OCI-LY7 (cell line): ENCODE measurements at regions not wholly inside any gene's neighbourhood (a gene's known extent, or its start where the extent isn't known, plus 50 kb on each side); places are given as distances from the start of the nearest gene placed in this dataset.

Experiments
- EZH2phosphoT487 ChIP-seq: fragments of 200-600 bp; sonication (generic); IDR thresholded peaks from 2 replicates; pipeline ENCODE4 v1.6.1; 2018; ENCODE audit warnings: low read depth, borderline replicate concordance, mild to moderate bottlenecking, mixed run types, antibody characterized with exemption, low read length, moderate library complexity, mixed read lengths
- TF ChIP-seq, protein P1 (sequence below): fragments of 200-600 bp; sonication (generic); conservative IDR thresholded peaks from 2 replicates; pipeline ENCODE4 v1.5.1; 2014; ENCODE audit warnings: mild to moderate bottlenecking, antibody characterized with exemption, low read length, moderate library complexity, mixed read lengths

DNA sequence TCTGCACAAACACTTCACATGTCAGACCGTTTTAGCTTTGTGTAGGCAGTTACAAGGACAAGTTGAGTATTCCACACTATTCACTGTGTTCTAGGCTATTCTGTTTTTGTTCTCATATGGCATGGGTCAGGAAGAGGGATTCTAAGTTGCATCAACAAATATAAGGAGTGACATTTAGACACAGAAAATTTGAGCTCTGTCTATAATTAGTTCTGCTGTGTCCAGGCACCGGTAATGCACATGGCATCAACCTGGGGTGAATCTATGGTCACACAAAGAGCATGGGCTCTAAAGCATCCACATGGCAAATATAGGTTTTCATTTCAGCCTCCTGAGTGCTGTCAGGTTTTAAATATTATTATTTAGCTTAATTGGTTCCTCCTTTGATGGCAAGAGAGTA is 130.4 kb upstream of the PMFBP1 start:
- TF ChIP-seq, protein P1, sequence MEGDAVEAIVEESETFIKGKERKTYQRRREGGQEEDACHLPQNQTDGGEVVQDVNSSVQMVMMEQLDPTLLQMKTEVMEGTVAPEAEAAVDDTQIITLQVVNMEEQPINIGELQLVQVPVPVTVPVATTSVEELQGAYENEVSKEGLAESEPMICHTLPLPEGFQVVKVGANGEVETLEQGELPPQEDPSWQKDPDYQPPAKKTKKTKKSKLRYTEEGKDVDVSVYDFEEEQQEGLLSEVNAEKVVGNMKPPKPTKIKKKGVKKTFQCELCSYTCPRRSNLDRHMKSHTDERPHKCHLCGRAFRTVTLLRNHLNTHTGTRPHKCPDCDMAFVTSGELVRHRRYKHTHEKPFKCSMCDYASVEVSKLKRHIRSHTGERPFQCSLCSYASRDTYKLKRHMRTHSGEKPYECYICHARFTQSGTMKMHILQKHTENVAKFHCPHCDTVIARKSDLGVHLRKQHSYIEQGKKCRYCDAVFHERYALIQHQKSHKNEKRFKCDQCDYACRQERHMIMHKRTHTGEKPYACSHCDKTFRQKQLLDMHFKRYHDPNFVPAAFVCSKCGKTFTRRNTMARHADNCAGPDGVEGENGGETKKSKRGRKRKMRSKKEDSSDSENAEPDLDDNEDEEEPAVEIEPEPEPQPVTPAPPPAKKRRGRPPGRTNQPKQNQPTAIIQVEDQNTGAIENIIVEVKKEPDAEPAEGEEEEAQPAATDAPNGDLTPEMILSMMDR: no peak
- TF ChIP-seq EZH2phosphoT487: no peak
